ENCODE measurements at regions not wholly inside any gene's neighbourhood (a gene's known extent, or its start where the extent isn't known, plus 50 kb on each side); places are given as distances from the start of the nearest gene placed in this dataset.

- no peaks in the 10 kb centered on the region for H3K9me3 ChIP-seq
- no peaks in the 10 kb centered on the region for H3K79me2 ChIP-seq (ENCODE audit: insufficient read depth)
- H3K4me2 ChIP-seq = no peak overlapping the region
- H3K9me2 ChIP-seq = no peaks in the 10 kb centered on the region
- no peak overlapping the region for H3K9ac ChIP-seq
- H3K27me3 ChIP-seq (ENCODE audit: insufficient read depth) = no peaks in the 10 kb centered on the region
- no peaks in the 10 kb centered on the region for H3F3A ChIP-seq (replicated peaks; ENCODE audit: insufficient read depth)
- no peak for TF ChIP-seq TAF1 (IDR thresholded peaks at IDR 0.05; ENCODE audit: borderline replicate concordance, low read depth, low read length)
- TF ChIP-seq SMC3 (IDR thresholded peaks at IDR 0.05; ENCODE audit: low read depth, low read length) = no peak
- TF ChIP-seq TEAD4 (IDR thresholded peaks at IDR 0.05; ENCODE audit: borderline replicate concordance, insufficient read depth) = no peak
- TF ChIP-seq RCOR1 (IDR thresholded peaks at IDR 0.05; ENCODE audit: low read length) = no peak
- TF ChIP-seq FOSL2 (IDR thresholded peaks at IDR 0.05; ENCODE audit: borderline replicate concordance, low read depth) = no peak
- no peak for TF ChIP-seq NRF1 (IDR thresholded peaks at IDR 0.05; ENCODE audit: low read depth, low read length)
- TF ChIP-seq RFX5 (IDR thresholded peaks at IDR 0.05; ENCODE audit: low read length) = no peak
- TF ChIP-seq EZH2phosphoT487 (IDR thresholded peaks at IDR 0.05; ENCODE audit: borderline replicate concordance, low read depth) = no peak
- no peak for TF ChIP-seq NFIC (IDR thresholded peaks at IDR 0.05; ENCODE audit: borderline replicate concordance)
- no peak for TF ChIP-seq MEF2A (IDR thresholded peaks at IDR 0.05; ENCODE audit: borderline replicate concordance, low read depth)
- no peak for TF ChIP-seq CTCF (IDR thresholded peaks at IDR 0.05)
- no peak for TF ChIP-seq ELF1 (IDR thresholded peaks at IDR 0.05)
- no peak for TF ChIP-seq GABPA (IDR thresholded peaks at IDR 0.05; ENCODE audit: low read depth)
- TF ChIP-seq GATA2 (CRISPR knock-in tag; IDR thresholded peaks at IDR 0.05) = no peak
- TF ChIP-seq MAX (IDR thresholded peaks at IDR 0.05; ENCODE audit: low read depth) = no peak
- TF ChIP-seq, protein P1, sequence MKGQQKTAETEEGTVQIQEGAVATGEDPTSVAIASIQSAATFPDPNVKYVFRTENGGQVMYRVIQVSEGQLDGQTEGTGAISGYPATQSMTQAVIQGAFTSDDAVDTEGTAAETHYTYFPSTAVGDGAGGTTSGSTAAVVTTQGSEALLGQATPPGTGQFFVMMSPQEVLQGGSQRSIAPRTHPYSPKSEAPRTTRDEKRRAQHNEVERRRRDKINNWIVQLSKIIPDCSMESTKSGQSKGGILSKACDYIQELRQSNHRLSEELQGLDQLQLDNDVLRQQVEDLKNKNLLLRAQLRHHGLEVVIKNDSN (IDR thresholded peaks at IDR 0.05; ENCODE audit: borderline replicate concordance, low read depth) = no peak
- ChIA-PET CTCF (no interaction called here), POLR2A (no interaction called here)
- H3K4me3 ChIP-seq (ENCODE audit: low read depth in 2 of 2, low read length in 1 of 2) = no peak overlapping the region
- H3K4me1 ChIP-seq (ENCODE audit: control insufficient read depth in 1 of 2, insufficient read depth in 2 of 2, low read depth in 1 of 2, low read length in 1 of 2) = no peaks in the 10 kb centered on the region
- whole genome bisulfite sequencing (ENCODE audit: low lambda C conversion rate) = 0% methylated on average over 2 of the region's 2 CpGs
- H3K36me3 ChIP-seq (replicated peaks in 1 of 2; ENCODE audit: control insufficient read depth in 1 of 2, insufficient read depth in 2 of 2, low read length in 1 of 2) = no peaks in the 10 kb centered on the region
- H4K20me1 ChIP-seq (ENCODE audit: insufficient read depth) = no peaks in the 10 kb centered on the region
- no peak overlapping the region for H3K27ac ChIP-seq (ENCODE audit: low read depth in 2 of 2, low read length in 1 of 2)
- H2AFZ ChIP-seq (ENCODE audit: low read depth) = no peak overlapping the region
- no peak for DNase-seq
These were observed 149.9 kb upstream of the FBXO33 start for GRCh38 chr14:39582028-39582654.

- Histone ChIP-seq H3K4me3 (ENCODE audit: low read depth in 2 of 2, low read length in 1 of 2) (no peak overlapping the region), H2AFZ (ENCODE audit: low read depth) (no peak overlapping the region), H3K27me3 (ENCODE audit: insufficient read depth) (no peaks in the 10 kb centered on the region), H3K4me2 (no peak overlapping the region), H3K79me2 (ENCODE audit: insufficient read depth) (no peaks in the 10 kb centered on the region), H3K36me3 (replicated peaks in 1 of 2; ENCODE audit: control insufficient read depth in 1 of 2, insufficient read depth in 2 of 2, low read length in 1 of 2) (no peaks in the 10 kb centered on the region), H3K9me2 (no peaks in the 10 kb centered on the region), H3K4me1 (ENCODE audit: control insufficient read depth in 1 of 2, insufficient read depth in 2 of 2, low read depth in 1 of 2, low read length in 1 of 2) (no peaks in the 10 kb centered on the region), H3K9me3 (no peaks in the 10 kb centered on the region), H3F3A (replicated peaks; ENCODE audit: insufficient read depth) (no peaks in the 10 kb centered on the region), H3K9ac (no peak overlapping the region), H3K27ac (ENCODE audit: low read depth in 2 of 2, low read length in 1 of 2) (no peak overlapping the region), H4K20me1 (ENCODE audit: insufficient read depth) (no peaks in the 10 kb centered on the region)
- 4% methylated on average over 2 of the region's 2 CpGs for WGBS (ENCODE audit: low lambda C conversion rate)
- no peak for DNase-seq
- CTCF ChIA-PET = interaction anchor here (0.8 kb wide), 1 partner anchor 21 kb away, joined by 3 read pairs; no protein-coding TSS in a partner anchor
- TF ChIP-seq POLR2AphosphoS5 (IDR thresholded peaks at IDR 0.05; ENCODE audit: low read depth, low read length) (no peak), CTCF (IDR thresholded peaks at IDR 0.05) (peak; percentile 29; the same call in 1 of the 2 replicates)
- POLR2A ChIA-PET = no interaction called here
These were observed 149.2 kb upstream of the FBXO33 start for GRCh38 chr14:39581474-39581873.
